Fibroblast of villous mesenchyme (primary cell): ENCODE measurements at regions not wholly inside any gene's neighbourhood (a gene's known extent, or its start where the extent isn't known, plus 50 kb on each side); places are given as distances from the start of the nearest gene placed in this dataset.

Experiments used
- DNase-seq: peaks from one replicate; pipeline ENCODE4 v3.0.0-alpha.2; 2010; ENCODE audit warnings: low read depth
- H3K4me3 ChIP-seq: 2 replicates; pipeline ENCODE4 v1.5.1; 2011; ENCODE audit warnings: low read depth, mild to moderate bottlenecking, low read length
- TF ChIP-seq, protein P1 (sequence below): IDR thresholded peaks from 2 replicates; pipeline ENCODE4 v1.5.1; 2012; ENCODE audit warnings: low read depth, mild to moderate bottlenecking, low read length; ENCODE audit not compliant: insufficient read depth

DNA sequence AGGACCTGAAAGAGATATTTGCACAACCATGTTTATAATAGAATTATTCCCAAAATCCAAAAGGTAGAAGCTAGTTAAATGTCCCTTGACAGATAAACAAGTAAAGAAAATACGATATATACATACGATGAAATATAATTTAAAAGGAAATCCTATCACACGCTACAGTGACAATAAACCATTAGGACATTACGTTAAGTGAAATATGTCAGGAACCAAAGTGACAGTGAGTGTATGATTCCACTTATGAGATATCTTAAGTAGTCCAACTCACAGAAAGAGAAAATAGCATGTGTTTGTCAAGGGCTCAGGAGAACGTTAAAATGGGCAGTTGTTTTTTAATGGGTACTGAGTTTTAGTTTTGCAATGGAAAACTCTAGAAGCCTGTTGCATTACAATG, 212.7 kb upstream of the PMFBP1 start:
- DNase-seq: no peak
- TF ChIP-seq, protein P1, sequence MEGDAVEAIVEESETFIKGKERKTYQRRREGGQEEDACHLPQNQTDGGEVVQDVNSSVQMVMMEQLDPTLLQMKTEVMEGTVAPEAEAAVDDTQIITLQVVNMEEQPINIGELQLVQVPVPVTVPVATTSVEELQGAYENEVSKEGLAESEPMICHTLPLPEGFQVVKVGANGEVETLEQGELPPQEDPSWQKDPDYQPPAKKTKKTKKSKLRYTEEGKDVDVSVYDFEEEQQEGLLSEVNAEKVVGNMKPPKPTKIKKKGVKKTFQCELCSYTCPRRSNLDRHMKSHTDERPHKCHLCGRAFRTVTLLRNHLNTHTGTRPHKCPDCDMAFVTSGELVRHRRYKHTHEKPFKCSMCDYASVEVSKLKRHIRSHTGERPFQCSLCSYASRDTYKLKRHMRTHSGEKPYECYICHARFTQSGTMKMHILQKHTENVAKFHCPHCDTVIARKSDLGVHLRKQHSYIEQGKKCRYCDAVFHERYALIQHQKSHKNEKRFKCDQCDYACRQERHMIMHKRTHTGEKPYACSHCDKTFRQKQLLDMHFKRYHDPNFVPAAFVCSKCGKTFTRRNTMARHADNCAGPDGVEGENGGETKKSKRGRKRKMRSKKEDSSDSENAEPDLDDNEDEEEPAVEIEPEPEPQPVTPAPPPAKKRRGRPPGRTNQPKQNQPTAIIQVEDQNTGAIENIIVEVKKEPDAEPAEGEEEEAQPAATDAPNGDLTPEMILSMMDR: no peak

DNA sequence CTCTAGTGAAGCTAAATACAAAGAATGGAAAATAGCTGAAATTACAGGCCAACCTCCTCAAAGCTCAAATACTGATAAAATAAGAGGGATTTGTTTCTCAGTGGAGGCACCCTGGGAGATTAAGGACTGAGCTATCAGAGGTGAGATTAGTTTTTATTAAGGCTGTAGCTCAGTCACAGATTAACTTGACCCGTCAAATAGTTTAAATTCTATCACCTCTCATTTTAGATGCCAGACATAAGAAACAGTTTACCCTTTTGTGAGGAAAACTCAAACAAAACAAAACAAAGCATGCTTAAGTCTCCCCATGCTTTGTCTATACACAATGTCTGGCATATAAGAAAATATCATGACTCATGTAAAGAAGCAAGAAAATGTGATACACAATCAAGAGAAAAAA, 208.3 kb upstream of the PMFBP1 start:
- TF ChIP-seq, protein P1: no peak
- DNase-seq: peak; percentile 12
- H3K4me3 ChIP-seq: no peak overlapping the region

More for the DNA sequence above, 212.7 kb upstream of the PMFBP1 start:
- H3K4me3 ChIP-seq: no peak overlapping the region

DNA sequence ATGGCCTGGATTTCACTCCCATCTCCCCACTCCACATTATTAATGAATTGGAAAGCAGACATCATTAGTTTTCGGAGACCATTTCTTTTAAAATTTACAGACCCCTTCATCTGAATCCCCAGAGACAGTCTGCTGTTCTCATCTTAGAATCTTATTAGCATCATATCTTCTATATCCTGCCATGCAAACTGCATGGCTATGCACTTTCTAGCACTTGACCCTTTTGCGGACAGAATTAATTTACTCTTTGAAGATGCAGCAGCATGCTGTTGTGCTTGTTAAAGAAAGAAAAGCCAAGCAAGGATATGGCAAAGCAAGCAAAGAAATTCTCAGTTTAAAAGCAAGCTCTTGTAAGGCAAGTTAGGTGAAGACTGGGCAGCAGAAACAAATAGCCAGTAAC, 201.2 kb upstream of the PMFBP1 start:
- no peak overlapping the region for H3K4me3 ChIP-seq
- TF ChIP-seq, protein P1: no peak
- no peak for DNase-seq

DNA sequence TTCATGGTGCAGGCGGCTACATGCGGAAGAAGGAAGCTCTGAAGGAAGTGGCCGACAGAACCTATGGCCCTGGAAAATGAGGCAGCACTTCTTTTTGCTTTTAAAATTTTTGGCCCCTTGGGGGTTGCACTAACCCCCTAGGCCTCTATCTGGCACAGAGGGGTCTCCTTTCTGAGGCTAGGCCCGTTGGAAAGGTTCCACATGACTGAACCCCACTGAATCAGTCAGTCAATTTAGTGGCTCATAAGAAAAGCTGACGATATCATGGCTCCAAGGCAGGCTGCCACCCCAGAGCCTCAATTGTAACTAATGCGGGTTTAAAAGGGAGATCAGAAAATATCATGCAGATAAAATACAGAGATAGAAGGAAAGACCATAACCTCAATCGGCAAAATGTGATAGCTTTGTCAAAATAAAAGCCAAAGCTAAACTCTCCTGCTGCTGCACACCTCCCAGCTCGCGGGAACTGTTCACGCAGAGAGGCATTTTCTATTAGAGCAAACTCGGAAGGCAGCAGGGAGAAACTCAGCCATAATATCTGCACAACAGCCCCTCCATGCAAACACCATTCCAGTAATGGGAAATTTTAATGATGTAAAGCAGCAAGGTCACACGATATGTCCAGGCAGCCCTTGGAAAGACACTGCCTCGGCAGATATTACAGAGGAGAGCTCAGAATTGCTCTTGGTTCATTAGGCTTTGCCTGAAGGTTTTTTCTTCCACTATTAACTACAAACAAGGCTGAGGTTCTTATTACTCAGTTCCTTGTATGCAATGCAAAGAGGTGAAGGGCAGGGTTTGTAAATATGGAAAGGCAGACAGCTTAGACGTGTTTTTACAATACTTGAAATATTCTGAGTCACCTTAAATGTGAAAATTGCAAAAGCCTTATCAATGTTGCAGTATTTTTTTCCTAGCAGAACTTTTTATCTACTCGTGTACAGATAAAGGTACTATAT, 200.4 kb upstream of the PMFBP1 start:
- TF ChIP-seq, protein P1: no peak
- DNase-seq: peak; percentile 47
- no peak overlapping the region for H3K4me3 ChIP-seq

DNA sequence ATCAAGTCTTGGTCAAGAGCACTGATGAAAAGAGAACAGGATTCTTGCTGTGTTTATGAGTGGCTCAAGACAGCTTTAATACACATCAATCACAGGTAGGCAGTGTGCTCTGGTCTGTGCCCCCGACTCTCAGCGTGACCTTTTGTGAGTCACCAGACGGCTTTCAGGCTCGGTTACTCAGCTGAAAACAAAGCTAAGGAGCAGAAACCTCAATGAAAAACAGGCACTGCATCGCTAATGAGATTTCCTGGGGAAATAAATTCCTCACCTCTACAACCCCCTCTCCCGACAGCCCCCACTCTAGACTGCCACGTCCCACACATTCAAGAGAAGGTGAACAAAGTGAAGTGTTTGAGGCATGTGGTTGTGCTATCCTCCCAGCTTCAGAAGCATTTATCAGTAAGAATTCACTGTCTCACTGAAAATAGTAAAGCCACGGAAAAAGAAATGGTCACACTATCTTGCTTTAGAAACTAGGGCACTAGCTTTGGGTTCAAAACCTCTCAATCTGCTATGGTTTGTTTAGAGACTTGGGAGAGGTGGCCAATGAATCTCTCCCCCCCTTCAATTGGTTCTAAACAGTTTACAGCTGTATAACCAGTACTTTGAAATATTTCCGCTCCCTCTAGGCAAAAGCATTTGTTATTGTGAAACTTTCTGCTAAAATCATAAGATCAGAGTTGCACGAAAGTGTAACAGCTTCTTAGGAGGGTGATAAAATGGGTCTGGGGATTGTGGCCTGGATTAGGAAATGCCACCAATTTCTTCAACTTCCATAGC, 199.5 kb upstream of the PMFBP1 start:
- TF ChIP-seq, protein P1: no peak
- no peak overlapping the region for H3K4me3 ChIP-seq
- DNase-seq: peak; percentile 84

DNA sequence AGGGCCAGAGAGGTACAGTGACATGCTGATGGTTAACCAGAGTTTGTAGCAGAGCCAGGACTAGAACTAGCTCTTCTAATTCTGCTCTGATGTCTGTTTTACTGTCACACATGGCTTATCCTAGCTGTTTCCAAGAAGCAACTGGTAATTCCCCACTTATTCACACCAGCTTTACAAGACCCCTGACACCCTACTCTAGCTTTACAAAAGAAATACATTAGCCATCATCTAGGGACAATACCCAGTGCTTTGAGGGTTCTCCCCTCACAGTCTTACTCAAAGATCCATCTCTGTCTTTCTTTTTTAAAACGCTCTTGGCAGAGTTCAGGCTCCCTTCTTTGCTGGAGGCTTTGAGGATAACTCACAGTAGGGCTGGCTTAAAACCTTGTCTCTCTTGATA, 197.3 kb upstream of the PMFBP1 start:
- TF ChIP-seq, protein P1: no peak
- no peak for DNase-seq
- H3K4me3 ChIP-seq: no peak overlapping the region
